NCI-H510A treated with DMSO at 0.1 percent for 48 hours (cell line): ENCODE measurements at regions not wholly inside any gene's neighbourhood (a gene's known extent, or its start where the extent isn't known, plus 50 kb on each side); places are given as distances from the start of the nearest gene placed in this dataset.

ENCODE experiments used
- DNase-seq: peaks from one replicate; lab custom pipeline; 2025; lab: John Stamatoyannopoulos, UW

DNA sequence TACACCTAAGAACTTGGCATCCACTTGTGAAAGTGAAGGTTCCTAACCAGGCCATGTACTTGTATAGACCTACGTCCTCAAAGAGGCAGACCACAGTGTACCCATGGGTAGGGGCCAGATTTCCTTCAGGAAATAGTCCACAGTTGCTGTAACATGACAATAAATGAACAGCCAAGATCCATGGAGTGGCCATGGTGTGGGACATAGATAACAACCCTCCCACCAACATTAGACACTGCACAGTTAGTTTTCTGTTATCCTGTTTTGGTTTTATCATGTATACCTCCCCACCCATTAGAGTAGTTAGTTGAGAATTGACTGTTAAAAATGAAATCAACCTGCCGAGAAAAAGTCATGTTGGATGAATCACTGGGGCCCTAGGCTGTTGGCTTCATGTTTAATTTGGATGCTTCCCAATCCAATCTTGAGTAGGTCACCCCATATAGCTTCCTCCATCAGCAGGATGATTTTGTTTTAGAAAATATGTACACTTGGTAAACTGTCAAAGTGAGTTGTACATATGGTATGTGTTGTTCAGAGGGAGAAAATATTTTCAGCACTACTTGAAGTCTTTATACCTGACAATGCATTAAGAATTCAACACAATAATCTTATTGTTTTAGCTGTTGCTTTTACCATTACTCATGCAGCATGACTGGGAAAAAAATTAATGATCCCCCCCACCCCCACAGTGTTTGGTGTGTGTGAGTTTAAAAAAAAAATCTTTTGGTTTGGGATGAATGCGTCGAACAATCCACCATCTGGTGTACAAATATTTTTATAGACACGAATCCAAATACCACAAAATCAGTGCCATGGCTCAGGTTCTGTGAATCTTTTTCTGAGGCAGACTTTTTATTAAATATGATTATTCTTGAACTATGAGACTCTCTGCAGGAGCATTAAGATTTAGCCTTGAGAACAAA lies 88.3 kb upstream of the ARHGAP29 start:
- no peak for DNase-seq

DNA sequence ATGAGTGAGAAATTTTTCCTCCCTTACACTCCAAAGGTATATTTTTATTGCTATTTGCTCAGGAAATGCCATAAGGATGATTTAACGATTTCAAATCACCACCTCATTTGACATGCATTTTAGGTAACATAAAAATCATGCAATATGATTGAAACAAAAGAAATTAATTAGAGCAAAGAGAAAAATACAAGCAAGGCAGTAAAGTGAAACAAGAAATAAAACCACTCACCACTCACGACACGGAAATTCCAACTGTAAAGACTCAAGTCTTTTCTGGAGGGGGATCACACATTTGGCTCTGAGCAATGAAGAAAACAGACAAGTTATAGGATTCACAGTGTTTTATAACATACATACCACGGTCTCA lies 86.8 kb upstream of the ARHGAP29 start:
- DNase-seq = no peak

DNA sequence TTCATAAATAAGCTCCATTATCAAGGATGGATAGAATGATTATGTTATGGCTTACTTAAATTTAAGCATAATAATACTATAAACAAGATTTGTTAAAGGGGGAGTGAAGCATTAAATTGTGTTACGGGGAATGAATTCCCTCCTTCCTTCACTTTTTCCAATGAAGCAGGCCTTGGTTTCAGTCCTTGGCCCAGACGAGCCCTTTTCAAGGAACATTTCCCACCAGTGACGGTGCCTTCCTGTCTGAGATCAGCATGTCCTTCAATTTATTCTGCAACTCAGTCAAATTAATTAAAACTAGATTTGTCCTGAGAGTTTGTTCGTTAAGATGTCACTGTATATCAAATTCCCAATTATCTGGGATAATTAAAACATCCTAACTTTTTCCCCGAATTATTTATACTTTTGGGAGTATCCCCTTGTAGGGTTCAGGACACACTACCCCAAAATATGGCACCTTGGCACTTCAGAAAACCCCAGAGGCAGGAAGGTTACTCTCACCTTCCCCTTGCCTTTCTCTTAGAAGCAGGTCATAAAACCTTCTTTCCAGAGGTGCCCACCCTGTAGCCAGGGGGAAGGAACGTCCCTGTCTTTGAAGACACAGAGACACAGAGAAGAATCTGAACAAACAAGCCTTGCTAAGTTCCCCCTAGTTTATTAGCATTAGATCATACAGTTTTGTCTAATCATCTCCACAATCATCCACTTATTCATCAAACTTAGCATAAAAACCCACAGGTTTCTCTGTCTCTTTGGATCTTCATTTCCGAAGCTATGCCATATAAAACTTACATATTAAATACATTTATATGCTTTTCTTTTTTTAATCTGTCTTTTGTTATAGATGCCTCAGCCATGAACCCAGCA lies 86.2 kb upstream of the ARHGAP29 start:
- no peak for DNase-seq

DNA sequence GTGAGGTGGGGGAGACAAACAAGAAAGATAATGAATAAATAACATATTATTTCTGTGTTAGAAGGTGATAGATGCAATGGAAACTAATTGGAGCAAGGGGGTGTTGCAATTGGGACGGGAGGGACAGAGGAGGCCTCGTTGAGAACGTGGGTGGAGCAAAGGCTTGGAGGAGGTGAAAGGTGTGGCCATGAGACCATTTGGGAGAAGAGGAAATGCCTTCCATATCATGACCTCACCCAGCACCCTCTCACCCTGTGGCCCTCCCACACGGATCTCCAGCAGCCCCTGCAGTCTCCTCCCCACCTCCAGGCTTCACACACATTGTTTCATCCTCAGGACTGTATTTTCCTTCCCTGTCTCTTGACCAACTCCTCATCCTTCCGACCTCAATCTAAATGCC lies 85.3 kb upstream of the ARHGAP29 start:
- no peak for DNase-seq

DNA sequence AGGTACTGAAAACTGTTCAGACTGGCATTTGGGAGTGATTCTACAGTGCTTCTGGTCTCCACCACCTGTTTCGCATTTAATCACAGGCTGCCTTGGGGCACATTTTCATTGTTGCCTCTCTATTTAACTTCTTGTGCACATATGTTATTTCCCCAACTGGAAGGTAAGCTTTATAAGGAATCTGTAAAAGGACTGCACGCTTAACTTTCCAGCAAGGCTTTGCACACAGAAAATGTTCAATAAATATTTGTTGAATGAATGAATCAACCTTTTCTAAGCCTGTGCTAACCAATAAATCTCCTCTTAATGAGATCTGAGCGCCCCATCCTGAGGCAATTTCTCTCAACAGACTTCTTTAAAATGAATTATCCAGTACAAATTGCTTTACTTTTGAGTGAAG lies 84.3 kb upstream of the ARHGAP29 start:
- no peak for DNase-seq

DNA sequence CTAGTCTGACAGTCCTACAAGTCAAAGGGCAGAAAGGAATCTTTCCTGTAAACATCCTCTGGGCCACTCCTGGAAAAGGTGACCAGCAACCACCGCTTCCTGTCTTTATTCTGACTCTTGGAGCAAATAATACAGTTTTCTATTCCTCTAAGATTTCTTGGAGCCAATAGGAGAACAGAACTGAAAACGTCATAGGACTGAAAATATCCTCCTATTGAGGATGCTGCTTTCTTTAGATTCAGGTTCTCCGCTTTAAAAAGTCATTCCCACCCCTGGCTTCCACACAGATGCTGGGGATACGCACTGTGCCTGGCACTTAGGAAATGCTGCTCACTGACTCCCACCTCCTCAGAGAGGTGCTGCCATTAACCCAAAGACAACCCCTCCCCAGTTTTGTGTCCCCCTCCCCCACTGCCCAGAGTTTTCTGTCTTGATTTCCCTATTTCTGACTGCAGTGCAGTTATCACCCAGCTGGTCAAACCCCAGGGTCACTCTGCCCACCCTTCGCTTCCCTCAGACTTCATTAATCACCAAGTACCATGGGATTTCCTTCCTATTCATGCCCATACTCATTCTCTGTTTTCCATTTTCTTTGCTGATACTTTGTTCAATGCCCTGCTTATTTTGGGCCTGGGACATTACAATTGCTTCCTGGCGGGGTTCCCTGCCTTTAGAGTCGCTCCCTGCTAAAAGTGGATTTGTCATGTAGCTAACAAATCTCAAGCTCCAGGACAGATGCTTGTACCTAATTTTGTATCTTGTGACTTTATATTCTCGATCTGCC lies 82.1 kb upstream of the ARHGAP29 start:
- no peak for DNase-seq

DNA sequence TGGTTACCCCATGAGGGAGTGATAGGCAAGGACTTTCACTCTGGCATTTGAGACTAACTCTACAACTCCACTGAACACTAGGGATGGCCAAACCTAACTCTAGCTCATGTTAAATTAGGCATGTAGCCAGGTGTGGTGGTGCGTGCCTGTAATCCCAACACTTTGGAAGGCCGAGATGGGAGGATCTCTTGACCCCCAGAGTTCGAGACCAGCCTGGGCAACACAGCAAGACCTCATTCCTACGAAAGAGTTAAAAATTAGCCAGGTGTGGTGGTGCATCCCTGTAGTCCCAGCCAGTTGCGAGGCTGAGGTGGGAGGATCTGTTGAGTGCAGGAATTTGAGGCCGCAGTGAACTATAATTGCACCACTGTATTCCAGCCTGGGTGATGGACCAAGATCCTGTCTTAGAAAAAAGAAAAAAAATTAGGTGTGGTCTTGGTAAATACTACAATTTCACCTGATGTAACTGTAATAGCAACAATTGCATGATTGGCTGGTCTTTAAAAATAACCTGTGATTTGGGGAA lies 81.2 kb upstream of the ARHGAP29 start:
- no peak for DNase-seq

DNA sequence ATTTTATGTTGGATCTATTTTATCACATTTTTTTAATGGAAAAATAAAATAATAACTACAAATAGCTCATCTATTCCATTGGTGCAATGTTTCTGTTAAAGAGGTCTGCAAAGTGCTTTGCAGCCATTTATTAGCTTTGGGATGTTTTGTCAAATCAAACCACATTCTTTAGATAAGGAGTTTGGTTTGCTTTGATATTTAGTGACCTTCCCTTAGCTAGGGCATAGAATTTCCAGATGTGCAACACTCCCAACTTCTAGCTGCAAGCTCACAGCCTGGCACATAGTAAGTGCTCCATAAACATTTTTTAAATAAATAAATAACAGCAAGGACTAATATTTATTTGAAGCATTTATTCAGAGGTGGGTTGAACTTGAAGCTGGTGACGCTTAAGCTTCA lies 80.4 kb upstream of the ARHGAP29 start:
- DNase-seq = no peak

DNA sequence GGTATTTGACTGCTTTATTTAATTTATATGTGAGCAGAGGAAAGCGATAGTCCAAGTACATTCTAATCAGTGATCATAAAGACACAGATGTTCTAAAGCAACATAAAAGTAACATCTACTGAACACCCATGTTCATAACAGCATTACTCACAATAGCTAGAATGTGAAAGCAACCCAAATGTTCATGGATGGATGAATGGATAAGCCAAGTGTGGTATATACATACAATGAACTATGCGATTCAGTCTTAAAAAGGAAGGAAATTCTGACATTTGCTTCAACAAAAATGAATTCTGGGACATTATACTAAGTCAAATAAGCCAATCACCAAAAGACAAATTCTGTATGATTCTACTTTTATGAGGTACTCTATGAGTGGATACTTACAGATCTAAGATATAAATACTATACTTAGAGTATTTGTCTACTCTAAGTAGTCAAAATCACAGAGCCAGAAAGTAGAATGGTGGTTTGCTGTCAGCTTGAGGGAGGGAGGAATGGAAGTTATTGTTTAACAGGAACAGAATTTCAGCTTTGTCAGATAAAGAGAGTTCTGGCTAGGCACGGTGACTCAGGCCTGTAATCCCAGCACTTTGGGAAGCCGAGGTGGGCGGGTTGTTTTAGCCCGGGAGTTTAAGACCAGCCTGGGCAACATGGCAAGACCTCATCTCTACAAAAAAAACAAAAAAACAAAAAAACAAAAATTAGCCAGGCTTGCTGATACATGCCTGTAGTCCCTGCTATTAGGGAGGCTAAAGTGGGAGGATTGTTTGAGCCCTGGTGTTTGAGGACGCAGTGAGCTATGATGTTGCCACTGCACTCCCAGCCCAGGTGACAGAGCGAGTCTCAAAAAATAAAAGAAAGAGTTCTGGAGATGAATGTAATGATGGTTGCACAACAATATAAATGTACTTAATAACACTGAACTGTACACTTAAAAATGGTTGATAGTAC lies 79.7 kb upstream of the ARHGAP29 start:
- no peak for DNase-seq

DNA sequence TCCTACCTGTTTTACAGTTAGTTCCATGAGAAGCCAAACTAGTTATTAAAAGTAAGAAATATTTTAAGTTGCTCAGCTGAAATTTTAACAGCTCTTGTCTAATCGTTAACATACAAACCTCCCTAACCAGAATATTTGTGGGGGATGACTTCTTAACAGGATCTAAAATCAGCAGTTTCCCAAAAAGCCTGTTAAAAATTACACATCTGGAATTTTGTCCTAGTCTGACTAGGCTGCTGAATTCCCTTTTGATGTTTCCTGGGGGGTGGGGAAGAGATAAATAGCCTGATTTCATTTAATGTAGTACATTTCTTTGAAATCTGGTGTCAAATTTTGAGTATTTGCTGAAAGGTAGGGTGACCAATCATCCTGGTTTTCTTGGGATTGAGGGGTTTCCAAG lies 78.8 kb upstream of the ARHGAP29 start:
- no peak for DNase-seq

DNA sequence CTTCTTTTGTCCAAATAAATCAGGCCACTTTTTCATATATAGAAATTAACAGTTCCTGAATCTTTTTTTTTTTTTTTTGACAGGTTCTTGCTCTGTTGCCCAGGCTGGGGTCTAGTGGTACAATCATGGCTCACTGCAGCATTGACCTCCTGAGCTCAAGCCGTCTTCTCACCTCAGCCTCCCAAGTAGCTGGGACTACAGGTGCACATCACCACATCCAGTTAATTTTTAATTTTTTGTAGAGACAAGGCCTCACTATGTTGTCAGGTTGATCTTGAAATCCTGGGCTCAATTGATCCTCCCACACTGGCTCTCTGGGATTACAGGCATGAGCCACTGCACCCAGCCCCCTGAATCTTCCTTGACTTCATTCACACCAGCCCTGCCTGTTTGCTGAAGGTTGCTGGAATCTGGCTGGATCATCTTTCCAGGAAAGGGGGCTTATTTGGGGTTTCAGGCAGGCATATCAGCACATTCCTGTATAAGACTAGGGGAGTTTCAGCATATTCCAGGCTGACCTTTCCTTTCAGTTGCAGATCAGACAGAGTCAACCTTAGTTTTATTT lies 78.2 kb upstream of the ARHGAP29 start:
- DNase-seq = no peak

DNA sequence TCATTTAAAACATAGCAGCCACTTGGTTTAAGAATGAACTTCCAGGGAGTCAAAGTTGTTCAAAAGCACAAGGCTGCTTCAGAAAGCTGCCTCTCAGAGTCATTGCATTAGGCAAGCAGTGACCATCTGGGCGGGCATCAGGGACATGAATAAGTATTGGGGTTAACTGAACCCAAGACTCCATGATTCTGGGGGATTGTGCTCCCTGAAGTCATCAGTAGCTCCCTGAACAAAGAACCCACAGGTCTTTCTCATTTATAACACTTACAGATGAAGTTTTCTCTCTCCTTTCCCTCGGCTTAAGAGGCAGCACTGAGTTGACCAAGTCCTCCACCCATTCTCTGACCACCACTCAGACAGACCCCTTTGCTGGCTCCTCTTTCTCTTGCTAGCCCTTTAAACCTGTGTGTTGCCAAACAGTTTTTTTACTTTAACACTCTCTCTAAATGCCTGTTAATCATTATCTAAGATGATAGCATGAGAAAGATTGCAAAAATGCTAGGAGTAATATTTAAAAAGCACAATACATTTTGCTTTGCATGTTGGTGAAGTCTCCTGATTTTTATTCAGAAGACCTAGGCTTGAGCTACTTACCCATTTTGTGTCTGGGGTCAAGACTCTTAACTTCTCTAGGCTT lies 77.0 kb upstream of the ARHGAP29 start:
- DNase-seq = no peak

DNA sequence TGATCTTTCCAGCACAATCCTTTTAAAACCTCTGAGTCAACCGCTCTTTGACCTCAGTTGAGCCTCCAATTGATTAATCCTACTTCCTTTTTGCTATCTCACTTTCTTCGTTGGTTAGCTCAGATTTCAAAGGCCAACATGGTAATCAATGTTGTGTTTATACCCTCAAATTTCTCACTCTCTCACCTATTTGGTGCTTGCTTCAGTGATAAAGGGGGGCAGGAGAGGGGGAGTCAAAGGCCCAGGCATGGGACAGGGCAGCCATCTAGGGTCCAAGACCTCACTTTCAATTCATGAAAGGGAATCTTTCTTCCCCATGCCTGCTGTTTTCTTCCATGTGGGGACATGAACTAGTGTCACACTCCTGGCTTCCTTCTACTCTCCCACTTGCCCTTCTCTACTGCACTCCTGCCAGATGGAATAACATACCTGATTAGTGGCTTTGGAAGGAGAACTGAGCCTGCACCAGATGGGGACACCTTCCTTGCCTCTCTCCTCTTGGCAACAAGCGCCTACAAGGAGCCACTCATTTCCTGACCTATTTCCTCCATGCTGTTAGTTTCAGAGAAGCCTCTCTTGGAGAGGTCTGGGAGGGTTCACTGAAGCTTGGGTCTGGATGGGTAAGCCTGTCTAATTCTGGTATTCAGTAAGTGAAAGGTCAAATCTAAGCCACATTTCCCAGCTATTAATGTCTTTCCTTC lies 73.3 kb upstream of the ARHGAP29 start:
- DNase-seq = no peak

DNA sequence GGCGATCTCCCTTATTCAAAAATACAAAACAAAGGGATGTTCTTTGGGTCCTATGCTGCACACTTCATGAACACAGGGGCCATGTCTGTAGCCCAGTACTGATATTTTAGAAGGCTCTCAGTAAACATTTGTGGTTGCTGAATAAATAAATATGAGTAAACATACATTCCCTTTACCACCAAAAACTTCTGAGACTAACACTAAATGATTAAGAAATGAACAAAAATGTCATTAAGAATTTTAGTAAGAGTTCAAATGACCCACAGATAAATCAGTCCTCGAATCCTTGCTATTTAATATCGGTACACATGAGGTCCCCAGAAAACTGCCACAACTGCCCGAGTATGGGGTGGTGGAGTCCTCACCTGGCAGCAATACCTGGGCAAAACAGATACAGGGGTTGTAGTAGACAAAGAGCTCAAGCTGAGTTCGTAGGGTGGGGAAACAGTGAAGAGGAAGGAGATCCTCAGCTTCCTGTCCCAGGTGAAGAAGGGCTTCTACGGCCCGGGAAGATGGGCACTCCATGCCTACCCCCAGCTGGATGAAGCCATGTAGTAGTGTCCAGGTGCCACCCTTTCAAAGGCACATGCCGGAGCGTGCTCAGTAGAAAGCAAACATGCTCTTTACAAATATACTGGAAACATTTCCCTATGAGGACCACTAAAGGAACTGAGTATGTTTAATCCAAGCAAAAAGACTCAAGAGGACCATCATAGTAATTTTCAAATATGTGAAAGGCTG lies 72.6 kb upstream of the ARHGAP29 start:
- peak; percentile 73 for DNase-seq

DNA sequence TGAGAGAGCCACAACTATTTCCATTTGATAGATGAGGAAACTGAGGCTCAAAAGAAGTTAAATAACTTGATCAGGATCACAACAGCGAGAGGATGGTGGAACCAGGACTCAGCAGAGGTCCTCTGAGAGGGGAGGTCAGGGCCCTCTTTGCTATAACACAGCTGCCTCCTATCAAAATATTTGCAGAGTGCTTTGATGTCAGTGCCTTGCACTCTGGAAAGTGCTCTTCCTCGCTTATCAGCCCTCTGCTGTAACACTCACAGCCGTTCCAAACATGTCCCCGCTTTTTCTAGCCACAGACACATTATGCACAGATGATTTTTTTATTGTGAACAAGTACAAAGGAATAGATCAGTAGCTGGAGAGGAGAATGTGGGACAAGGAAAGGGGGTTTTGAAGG lies 71.8 kb upstream of the ARHGAP29 start:
- peak; percentile 92 for DNase-seq

DNA sequence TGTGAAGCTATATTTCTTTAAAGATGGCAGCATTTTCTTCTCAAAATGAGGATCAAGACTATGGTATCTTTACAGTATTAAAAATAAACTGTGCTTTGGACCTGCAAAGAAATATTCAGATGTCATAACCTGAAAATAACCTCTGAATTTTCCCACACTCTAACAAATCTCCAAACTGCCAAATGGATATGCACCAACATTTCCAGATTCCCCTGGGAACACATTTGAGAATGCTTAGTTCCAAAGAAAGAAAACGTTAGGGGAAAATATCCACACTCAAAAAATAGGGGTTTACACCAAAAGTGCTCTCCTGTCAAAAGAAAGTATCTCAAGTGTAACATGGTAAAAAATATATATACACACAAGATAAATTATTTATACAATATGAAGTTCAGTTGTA lies 69.1 kb upstream of the ARHGAP29 start:
- DNase-seq = no peak

DNA sequence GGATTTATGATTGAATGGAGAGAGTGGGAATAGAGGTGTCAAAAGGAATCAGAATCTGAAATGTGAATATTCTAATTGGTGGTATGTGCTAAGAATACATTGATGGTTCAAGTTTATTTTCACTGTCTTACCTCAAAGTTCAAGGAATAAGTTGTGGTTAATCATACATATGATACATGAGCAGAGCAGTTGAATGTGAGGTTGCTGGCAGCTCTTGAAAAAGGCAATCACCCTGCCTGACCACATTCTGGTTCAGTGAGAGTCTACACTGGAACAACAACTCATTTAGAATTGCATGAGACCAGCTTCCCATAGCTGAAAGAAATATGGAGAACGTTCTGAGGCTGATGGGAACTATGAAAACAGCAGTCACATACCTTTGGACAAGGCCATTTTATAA lies 68.3 kb upstream of the ARHGAP29 start:
- no peak for DNase-seq

DNA sequence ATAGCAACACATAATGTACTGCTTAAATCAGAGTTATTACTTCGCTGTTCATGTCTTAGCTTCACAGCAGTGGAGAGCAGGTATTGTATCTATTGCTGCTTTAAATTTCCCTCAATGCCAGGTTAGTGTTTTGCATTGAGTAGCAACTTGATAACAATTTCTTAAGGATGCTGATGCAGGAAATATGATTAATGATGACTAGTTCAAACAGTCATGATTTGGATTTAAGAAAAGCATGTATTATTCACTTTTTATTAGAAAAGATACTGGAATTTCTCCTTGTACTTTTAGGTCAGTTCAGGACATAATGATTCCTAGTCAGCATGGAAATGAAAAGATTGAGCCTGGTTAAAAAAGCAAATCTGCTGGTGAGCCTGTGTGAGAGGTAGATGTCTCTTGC lies 67.2 kb upstream of the ARHGAP29 start:
- no peak for DNase-seq

DNA sequence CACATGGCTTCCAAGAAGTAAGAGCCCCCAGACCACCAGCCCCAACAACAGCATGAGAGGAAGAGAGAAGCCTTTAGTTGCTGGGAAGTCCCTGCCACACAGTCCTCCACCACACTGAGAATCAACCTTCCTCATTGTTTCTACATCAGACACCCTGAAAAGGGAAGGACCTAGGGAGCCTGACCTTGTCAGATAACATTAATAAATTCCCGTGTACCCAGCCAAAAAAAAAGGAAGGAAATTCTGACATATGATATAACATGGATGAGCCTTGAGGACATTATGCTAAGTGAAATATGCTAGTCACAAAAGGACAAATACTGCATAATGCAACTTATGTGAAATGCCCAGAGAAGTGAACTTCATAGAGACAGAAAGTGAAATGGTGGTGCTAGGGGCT lies 65.6 kb upstream of the ARHGAP29 start:
- no peak for DNase-seq
